ENCODE measurements at regions not wholly inside any gene's neighbourhood (a gene's known extent, or its start where the extent isn't known, plus 50 kb on each side); places are given as distances from the start of the nearest gene placed in this dataset.

- TF ChIP-seq CTCF (conservative IDR thresholded peaks at IDR 0.05; ENCODE audit: low read depth, low read length) (no peak), EZH2 (IDR thresholded peaks at IDR 0.05; ENCODE audit: borderline replicate concordance, low read depth, low read length, poor library complexity, severe bottlenecking) (no peak)
Measured at GRCh38 chr21:27083144-27083543, 116.3 kb upstream of the ADAMTS5 start.

All from A673 (cell line).